Glutamatergic neuron (in vitro differentiated cells): ENCODE measurements at regions not wholly inside any gene's neighbourhood (a gene's known extent, or its start where the extent isn't known, plus 50 kb on each side); places are given as distances from the start of the nearest gene placed in this dataset.

Experiments
- DNase-seq: peaks from one replicate; pipeline ENCODE4 v3.0.0; 2022
- H3K27ac Mint-ChIP-seq: one replicate; pipeline ENCODE4 v1.8.0; 2020; ENCODE audit warnings: mild to moderate bottlenecking, mixed read lengths, inconsistent platforms; ENCODE audit not compliant: unreplicated experiment
- H3K27me3 Mint-ChIP-seq: one replicate; pipeline ENCODE4 v1.8.0; 2020; ENCODE audit warnings: mild to moderate bottlenecking, moderate library complexity, mixed read lengths, inconsistent platforms; ENCODE audit not compliant: unreplicated experiment
- H3K36me3 Mint-ChIP-seq: one replicate; pipeline ENCODE4 v1.8.0; 2020; ENCODE audit warnings: mild to moderate bottlenecking, mixed read lengths, inconsistent platforms; ENCODE audit not compliant: unreplicated experiment
- H3K4me1 Mint-ChIP-seq: one replicate; pipeline ENCODE4 v1.8.0; 2020; ENCODE audit warnings: mild to moderate bottlenecking, low read depth, mixed read lengths, inconsistent platforms; ENCODE audit not compliant: unreplicated experiment
- H3K4me3 Mint-ChIP-seq: one replicate; pipeline ENCODE4 v1.8.0; 2020; ENCODE audit warnings: mild to moderate bottlenecking, mixed read lengths, inconsistent platforms; ENCODE audit not compliant: unreplicated experiment
- H3K9me3 Mint-ChIP-seq: one replicate; pipeline ENCODE4 v1.8.0; 2020; ENCODE audit warnings: mild to moderate bottlenecking, moderate library complexity, mixed read lengths, inconsistent platforms; ENCODE audit not compliant: unreplicated experiment
- CTCF ChIP-seq: fragments of 200-600 bp; sonication (generic); IDR thresholded peaks from one replicate; pipeline ENCODE4 v1.5.0; 2021; ENCODE audit not compliant: partially characterized antibody, unreplicated experiment

GRCh38 chr5:123748239-123748638, 236.3 kb downstream of the CSNK1G3 start:
- no peaks in the 10 kb centered on the region for H3K36me3 Mint-ChIP-seq
- no peaks in the 10 kb centered on the region for H3K9me3 Mint-ChIP-seq
- no peak overlapping the region for H3K27ac Mint-ChIP-seq
- DNase-seq, result no peak
- H3K4me3 Mint-ChIP-seq, result no peak overlapping the region
- H3K27me3 Mint-ChIP-seq, result no peaks in the 10 kb centered on the region
- no peak for TF ChIP-seq CTCF
- H3K4me1 Mint-ChIP-seq, result no peaks in the 10 kb centered on the region

- Mint-ChIP-seq H3K27ac (no peak overlapping the region), H3K9me3 (no peaks in the 10 kb centered on the region), H3K27me3 (no peaks in the 10 kb centered on the region), H3K36me3 (no peaks in the 10 kb centered on the region), H3K4me1 (no peaks in the 10 kb centered on the region), H3K4me3 (no peak overlapping the region)
- TF ChIP-seq CTCF, result no peak
- DNase-seq, result no peak
Observed at GRCh38 chr5:123746683-123747360, 234.8 kb downstream of the CSNK1G3 start.

- no peak overlapping the region for H3K27ac Mint-ChIP-seq
- no peak for DNase-seq
- H3K4me1 Mint-ChIP-seq, result no peaks in the 10 kb centered on the region
- no peaks in the 10 kb centered on the region for H3K27me3 Mint-ChIP-seq
- H3K9me3 Mint-ChIP-seq, result no peaks in the 10 kb centered on the region
- H3K4me3 Mint-ChIP-seq, result no peak overlapping the region
- H3K36me3 Mint-ChIP-seq, result no peaks in the 10 kb centered on the region
- no peak for TF ChIP-seq CTCF
Observed at GRCh38 chr5:123743990-123744583, 232.1 kb downstream of the CSNK1G3 start.

GRCh38 chr5:123735384-123735783, 223.4 kb downstream of the CSNK1G3 start:
- peaks cover 3% of the 10 kb centered on the region for H3K9me3 Mint-ChIP-seq
- H3K36me3 Mint-ChIP-seq, result peaks cover 15% of the 10 kb centered on the region
- no peaks in the 10 kb centered on the region for H3K27me3 Mint-ChIP-seq
- no peak overlapping the region for H3K27ac Mint-ChIP-seq
- H3K4me3 Mint-ChIP-seq, result no peak overlapping the region
- DNase-seq, result no peak
- no peak for TF ChIP-seq CTCF
- H3K4me1 Mint-ChIP-seq, result no peaks in the 10 kb centered on the region

GRCh38 chr5:123732257-123732656, 220.3 kb downstream of the CSNK1G3 start:
- H3K36me3 Mint-ChIP-seq, result peaks cover 15% of the 10 kb centered on the region
- no peaks in the 10 kb centered on the region for H3K4me1 Mint-ChIP-seq
- no peak overlapping the region for H3K27ac Mint-ChIP-seq
- TF ChIP-seq CTCF, result no peak
- no peak overlapping the region for H3K4me3 Mint-ChIP-seq
- DNase-seq, result no peak
- H3K27me3 Mint-ChIP-seq, result no peaks in the 10 kb centered on the region
- H3K9me3 Mint-ChIP-seq, result peaks cover 3% of the 10 kb centered on the region
